Erythroblast (primary cell): ENCODE measurements at regions not wholly inside any gene's neighbourhood (a gene's known extent, or its start where the extent isn't known, plus 50 kb on each side); places are given as distances from the start of the nearest gene placed in this dataset.

Experiments used
- GATA1 ChIP-seq: IDR thresholded peaks from 2 replicates; pipeline ENCODE4 v1.6.1; 2011; ENCODE audit warnings: low read depth, mild to moderate bottlenecking, control low read depth, low read length, moderate library complexity
- POLR2A ChIP-seq: IDR thresholded peaks from 2 replicates; pipeline ENCODE4 v1.6.1; 2011; ENCODE audit warnings: mild to moderate bottlenecking, low read length

DNA sequence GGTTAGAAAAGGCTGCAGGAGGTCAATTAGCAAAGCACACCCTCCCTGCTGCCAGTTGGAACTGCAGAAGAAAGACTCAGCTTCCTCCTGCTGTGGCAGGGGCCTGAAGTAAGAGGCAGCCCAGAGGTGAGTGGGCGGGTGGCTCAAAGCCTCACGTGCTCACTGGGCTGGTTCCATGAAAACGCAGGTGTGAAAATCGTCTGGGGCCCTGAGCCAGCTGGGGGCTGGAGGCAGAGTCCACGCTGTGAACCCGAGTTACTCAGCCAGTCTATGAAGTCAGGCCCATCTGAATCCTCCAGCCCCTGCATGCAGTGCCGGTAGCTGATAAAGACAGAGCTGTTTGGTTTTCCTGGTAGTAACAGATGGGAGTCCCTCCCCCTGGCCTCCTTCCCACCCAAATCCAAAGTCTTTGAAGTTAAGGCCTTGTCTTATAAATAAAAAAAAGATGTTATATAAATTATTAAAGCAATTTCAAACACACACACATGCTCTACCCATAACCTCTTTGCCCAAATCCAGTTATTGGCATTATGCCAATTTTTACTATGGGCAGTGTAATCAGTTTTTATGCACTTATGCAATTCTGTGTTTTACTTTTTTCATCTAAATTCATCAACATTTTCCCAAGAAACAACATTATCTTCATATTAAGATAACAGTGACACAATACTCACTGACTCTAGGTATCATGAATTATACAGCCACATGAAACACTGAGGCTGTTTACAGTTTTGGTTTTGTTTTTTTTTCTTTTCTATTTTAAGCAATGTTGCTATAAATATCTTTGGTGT lies 57.9 kb upstream of the PNMA1 start:
- TF ChIP-seq POLR2A, result peak; percentile 27
- no peak for TF ChIP-seq GATA1
